Central memory CD8-positive, alpha-beta T cell (primary cell): ENCODE measurements at regions not wholly inside any gene's neighbourhood (a gene's known extent, or its start where the extent isn't known, plus 50 kb on each side); places are given as distances from the start of the nearest gene placed in this dataset.

Experiments
- ATAC-seq: fragments of 150-1000 bp; cut with Tn5 transposase; replicated peaks from 2 replicates; pipeline ENCODE4 v1.10.0; 2022; ENCODE audit warnings: mild to moderate bottlenecking, moderate FRiP score, moderate number of reproducible peaks; ENCODE audit not compliant: poor library complexity, severe bottlenecking; ENCODE audit errors: extremely low read depth
- DNase-seq, 2 donors: peaks; one replicate each; pipeline ENCODE4 v3.0.0; 2021; ENCODE audit warnings: low spot score in 2 of 2
- H3K27ac Mint-ChIP-seq: one replicate; pipeline ENCODE4 v1.8.0; 2022; ENCODE audit warnings: low read depth, mild to moderate bottlenecking, moderate library complexity, mixed read lengths
- H3K27me3 Mint-ChIP-seq: one replicate; pipeline ENCODE4 v1.8.0; 2022; ENCODE audit warnings: mixed read lengths
- H3K36me3 Mint-ChIP-seq: one replicate; pipeline ENCODE4 v1.8.0; 2022; ENCODE audit warnings: mild to moderate bottlenecking, moderate library complexity, mixed read lengths; ENCODE audit not compliant: insufficient read depth
- H3K4me1 Mint-ChIP-seq: one replicate; pipeline ENCODE4 v1.8.0; 2022; ENCODE audit warnings: mixed read lengths
- H3K4me3 Mint-ChIP-seq: one replicate; pipeline ENCODE4 v1.8.0; 2022; ENCODE audit warnings: mild to moderate bottlenecking, moderate library complexity, mixed read lengths
- H3K9me3 Mint-ChIP-seq: one replicate; pipeline ENCODE4 v1.8.0; 2022; ENCODE audit warnings: mixed read lengths

DNA sequence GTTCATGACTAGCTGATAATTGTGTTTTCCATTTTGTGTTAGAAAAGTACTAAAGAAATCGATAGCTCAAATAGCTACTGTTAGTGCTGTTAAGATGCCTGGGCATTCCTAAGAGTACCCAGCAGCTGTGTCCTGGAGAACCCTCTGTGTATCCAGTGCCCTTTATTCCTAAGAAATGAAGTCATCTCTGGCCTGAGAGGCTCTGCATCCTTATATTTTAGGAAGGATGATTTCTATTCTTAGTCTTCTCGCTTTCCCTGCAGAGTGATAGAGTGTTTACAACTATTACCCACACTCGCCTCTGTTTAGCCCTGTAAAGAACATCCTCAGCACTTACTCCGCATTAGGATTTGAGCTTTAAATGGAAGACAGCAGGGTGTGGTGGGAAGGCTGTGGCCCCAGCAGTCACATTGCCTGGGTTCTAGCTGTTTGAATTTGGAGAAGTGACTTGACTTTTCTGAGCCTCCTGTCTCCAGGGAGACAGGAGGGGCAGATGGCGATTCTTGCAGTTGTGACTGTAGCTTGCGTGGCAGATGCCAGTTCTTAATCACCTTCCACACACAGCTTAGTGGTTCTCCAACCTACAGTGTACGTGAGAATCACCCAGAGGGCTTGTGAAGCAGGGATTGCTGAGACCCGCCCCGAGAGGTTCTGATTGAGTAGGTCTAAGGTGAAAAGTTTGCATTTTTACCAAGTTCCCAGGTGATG, 177.2 kb upstream of the PITX1 start:
- Mint-ChIP-seq H3K4me1 (no peaks in the 10 kb centered on the region), H3K36me3 (no peaks in the 10 kb centered on the region), H3K9me3 (no peaks in the 10 kb centered on the region), H3K27me3 (peaks cover 50% of the 10 kb centered on the region), H3K4me3 (no peak overlapping the region), H3K27ac (no peak overlapping the region)
- ATAC-seq = no peak
- no peak for DNase-seq

DNA sequence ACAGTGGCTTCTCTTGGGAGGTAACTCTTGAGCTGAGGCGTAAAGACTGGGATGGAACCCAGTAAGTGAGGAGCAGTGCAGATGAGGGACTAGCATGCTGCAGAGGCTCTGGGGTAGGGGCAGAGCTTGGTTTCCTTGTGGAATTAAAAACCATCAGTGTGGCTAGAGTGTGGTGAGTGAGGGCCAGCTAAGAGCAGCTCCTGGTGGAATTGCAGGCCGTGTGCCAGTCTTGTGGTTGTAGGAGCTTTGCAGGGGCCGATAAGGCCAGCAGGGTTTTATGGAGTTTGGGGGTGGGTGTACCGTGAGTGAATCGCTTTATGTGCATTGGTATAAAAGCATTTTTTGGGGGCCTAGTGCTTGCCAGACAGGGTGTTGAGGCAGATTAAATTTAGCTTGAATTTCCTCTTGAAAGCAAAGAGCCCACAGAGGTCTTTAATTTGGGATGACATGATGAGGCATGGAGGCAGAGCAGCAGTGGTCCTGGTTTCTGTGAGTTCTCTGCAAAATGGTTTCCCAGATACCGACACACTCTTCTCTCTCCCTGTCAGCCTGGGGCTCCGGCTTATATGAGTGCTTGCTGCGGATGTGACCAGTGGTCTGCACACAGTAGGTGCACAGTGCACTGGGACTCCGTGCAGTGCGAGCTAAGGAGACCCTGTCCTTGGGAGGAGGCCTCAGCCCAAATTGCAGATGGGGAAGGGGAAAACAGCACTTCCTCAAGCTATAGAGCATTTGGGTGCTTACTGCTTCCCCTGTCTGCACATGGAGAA, 176.4 kb upstream of the PITX1 start:
- no peak for DNase-seq
- Mint-ChIP-seq H3K27ac (no peak overlapping the region), H3K9me3 (no peaks in the 10 kb centered on the region), H3K4me3 (no peak overlapping the region), H3K4me1 (no peaks in the 10 kb centered on the region), H3K27me3 (peaks cover 43% of the 10 kb centered on the region), H3K36me3 (no peaks in the 10 kb centered on the region)
- ATAC-seq = no peak

DNA sequence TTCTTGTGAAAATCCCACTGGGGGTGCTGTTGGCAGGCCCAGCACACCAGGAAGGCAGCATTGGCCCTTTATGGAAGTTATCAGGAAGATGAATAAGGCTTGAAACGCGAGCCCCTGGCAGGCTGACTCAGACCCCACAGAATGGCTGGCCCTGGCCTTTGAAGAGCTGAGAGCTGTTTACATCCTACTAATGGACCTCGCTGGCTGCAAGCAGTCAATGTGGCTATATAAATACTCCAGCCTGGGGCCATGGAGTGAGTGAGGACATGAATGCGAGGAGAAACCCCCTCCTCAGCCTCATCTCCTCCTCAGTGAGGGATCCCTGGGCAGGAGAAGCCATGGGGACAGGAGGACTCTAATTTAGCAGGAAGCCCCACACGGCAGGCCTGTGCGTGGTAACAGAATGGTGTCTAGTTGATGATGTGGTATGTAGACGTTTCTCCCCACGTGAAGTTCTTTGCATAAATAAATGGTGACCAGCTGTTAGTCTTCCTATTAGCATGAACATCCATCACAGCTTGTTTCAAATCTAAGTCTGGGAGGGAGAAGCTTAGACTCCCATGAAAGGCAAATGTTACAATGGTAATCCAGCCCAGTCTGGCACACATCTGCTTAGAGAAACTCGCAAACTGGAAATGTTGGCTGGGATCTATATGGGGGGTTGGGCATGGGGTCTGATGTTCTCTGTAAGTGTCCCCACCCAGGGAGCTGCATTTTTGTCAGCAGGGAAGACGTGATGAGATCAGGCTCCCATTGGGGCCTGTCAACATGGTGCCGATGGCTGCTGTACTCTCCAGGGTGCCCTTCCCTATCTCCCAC, 175.1 kb upstream of the PITX1 start:
- no peaks in the 10 kb centered on the region for H3K4me1 Mint-ChIP-seq
- H3K27ac Mint-ChIP-seq = no peak overlapping the region

DNA sequence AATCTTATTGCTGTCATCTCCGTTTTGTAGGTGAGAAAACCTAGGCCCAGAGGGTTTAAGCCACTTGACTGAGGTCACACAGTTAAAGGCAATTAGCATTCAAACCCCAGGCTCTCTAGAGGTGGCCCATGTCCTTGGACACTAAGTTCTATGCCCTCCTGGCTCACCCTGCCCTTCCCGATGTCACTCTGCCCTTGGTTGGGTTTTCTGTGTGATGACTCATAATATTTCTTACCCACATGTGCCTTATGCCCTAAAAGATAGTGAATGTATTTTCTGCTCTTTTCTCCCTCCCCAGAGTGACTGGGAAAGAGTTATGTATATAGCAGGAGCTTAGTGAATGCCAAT, 174.5 kb upstream of the PITX1 start:
- H3K9me3 Mint-ChIP-seq = peaks cover 7% of the 10 kb centered on the region
- no peaks in the 10 kb centered on the region for H3K36me3 Mint-ChIP-seq

More for the DNA sequence above, 175.1 kb upstream of the PITX1 start:
- Mint-ChIP-seq H3K36me3 (no peaks in the 10 kb centered on the region), H3K4me3 (no peak overlapping the region), H3K27me3 (peaks cover 36% of the 10 kb centered on the region), H3K9me3 (peaks cover under 1% of the 10 kb centered on the region)
- no peak for ATAC-seq
- DNase-seq = no peak

DNA sequence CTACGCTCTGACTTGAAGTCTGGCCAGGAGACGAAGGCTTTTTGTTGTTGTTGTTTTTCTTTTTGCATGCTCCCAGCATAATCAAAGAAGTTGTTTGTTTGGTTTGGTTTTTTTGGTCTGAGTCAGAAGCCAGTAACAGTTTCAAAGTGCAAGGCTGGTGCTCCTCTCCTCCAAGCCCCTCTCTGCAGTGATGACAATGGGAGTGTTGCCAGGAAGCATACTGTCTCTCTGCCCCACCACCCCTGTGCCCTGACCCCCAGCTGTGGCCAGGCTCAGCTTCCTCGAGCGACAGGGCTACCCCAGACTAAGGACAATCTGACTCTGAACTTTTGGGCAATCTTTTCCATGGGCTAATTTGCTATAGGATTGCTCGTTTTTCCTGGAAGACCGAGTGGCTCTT, 173.8 kb upstream of the PITX1 start:
- no peak for DNase-seq
- no peak for ATAC-seq
- Mint-ChIP-seq H3K27ac (no peak overlapping the region), H3K36me3 (no peaks in the 10 kb centered on the region), H3K4me3 (no peak overlapping the region), H3K4me1 (no peaks in the 10 kb centered on the region), H3K9me3 (peaks cover 12% of the 10 kb centered on the region), H3K27me3 (peaks cover 48% of the 10 kb centered on the region)

More for the DNA sequence above, 174.5 kb upstream of the PITX1 start:
- Mint-ChIP-seq H3K4me1 (no peaks in the 10 kb centered on the region), H3K27me3 (peaks cover 42% of the 10 kb centered on the region), H3K4me3 (no peak overlapping the region), H3K27ac (no peak overlapping the region)
- no peak for DNase-seq
- no peak for ATAC-seq

DNA sequence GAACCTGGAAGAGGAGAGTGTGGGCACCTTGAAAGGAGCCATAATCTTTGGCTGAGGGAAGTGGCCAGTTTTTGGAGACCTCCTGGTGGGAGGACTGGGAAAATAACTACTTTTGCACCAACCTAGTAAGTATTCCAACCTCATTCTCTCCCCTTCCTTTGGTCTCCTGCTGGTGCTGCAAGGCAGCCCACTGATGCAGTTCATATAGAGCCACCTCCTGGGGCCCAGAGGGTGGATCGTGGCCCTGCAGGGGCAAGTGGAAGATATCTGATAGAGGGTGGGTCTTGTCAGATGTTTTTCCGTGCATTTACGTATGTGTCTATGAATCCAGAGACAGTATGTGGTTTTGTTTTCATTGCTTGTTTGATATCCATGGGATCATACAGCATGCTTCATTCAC, 172.8 kb upstream of the PITX1 start:
- H3K36me3 Mint-ChIP-seq = no peaks in the 10 kb centered on the region
- ATAC-seq (no peak), DNase-seq (no peak)
- no peak overlapping the region for H3K27ac Mint-ChIP-seq
- peaks cover 20% of the 10 kb centered on the region for H3K9me3 Mint-ChIP-seq
- peaks cover 58% of the 10 kb centered on the region for H3K27me3 Mint-ChIP-seq
- H3K4me3 Mint-ChIP-seq = no peak overlapping the region
- H3K4me1 Mint-ChIP-seq = no peaks in the 10 kb centered on the region

DNA sequence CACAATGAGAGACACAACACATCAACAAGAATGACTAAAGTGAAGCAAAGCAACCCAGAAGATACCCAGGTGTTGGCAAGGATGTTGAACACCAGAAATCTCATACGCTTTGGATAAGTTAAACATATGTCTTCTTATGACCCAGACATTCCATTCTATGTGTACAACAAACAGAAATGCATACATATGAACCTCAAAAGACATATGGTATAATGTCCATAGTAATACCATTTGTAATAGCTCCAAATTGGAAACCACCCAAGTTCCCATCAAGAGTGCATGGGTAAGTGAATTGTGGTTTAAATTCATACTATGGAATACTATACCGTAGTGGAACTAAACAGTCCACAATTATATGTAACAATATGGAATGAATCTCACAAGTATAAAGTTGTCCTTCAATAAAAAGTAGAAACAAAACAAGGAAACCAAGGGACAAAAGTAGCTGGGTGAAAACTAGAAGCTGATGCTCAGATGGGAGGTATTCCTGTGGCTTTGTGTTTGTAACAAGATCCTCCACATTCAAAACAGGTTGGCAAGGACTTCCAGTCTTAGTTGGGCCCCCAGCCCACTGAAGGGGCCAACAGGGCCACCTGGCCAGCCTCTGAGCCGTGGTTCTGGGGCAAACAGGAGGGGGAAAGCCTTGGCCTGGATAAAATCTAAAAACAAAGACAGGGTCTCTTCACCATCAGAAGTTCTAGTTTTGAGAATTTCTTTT, 171.8 kb upstream of the PITX1 start:
- peaks cover 60% of the 10 kb centered on the region for H3K27me3 Mint-ChIP-seq
- no peak for ATAC-seq

DNA sequence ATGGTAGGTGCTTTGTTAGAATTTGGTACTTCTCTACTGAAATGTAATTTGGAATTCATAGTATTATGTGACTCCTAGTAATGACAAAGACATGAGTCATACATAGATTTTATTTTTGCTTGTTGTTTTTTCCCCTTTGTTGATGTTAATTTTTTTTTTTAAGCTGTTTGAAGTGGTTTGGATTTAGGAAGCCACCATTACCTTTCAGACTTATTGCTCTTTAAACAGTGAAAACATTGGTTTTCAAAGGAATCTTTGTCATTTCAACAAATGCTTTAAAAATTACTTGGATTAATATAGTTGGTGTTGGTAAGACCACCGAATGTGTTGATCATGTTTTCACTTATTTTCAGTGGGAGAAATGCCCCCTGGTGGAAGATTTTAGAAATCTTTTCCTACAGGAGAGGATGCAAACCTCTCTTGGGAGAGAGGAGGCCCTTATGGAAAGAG, 170.1 kb upstream of the PITX1 start:
- H3K27ac Mint-ChIP-seq = no peak overlapping the region
- ATAC-seq (no peak), DNase-seq (no peak)
- no peak overlapping the region for H3K4me3 Mint-ChIP-seq
- H3K27me3 Mint-ChIP-seq = peaks cover 61% of the 10 kb centered on the region
- H3K4me1 Mint-ChIP-seq = no peaks in the 10 kb centered on the region
- peaks cover 20% of the 10 kb centered on the region for H3K9me3 Mint-ChIP-seq
- H3K36me3 Mint-ChIP-seq = no peaks in the 10 kb centered on the region

More for the DNA sequence above, 171.8 kb upstream of the PITX1 start:
- DNase-seq = no peak
- no peaks in the 10 kb centered on the region for H3K4me1 Mint-ChIP-seq
- no peaks in the 10 kb centered on the region for H3K36me3 Mint-ChIP-seq
- H3K27ac Mint-ChIP-seq = no peak overlapping the region
- H3K4me3 Mint-ChIP-seq = no peak overlapping the region
- H3K9me3 Mint-ChIP-seq = peaks cover 20% of the 10 kb centered on the region

DNA sequence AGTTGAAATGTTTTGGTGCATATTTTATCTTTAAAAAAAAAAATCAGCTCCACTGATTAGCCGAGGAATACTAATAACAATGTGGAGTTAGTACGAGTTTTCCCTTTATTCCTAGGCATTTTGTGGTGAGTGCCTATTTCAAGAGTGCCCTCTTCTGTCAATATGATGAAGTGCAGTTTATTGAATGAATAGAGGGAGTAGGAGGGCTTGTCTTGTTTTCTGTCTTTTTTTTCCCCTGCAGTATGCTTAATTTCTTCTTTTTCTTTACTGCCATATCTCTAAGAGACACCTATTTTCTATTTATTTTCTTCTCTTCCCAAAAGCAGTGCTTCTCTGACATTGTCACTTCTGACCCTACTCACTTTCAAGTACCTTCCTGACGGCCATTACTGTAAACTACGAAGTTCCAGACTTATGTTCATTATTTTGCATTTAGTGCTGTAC, 169.6 kb upstream of the PITX1 start:
- H3K4me3 Mint-ChIP-seq = no peak overlapping the region
- no peak for DNase-seq
- H3K27ac Mint-ChIP-seq = no peak overlapping the region
- no peaks in the 10 kb centered on the region for H3K4me1 Mint-ChIP-seq
- H3K36me3 Mint-ChIP-seq = no peaks in the 10 kb centered on the region
- H3K27me3 Mint-ChIP-seq = peaks cover 61% of the 10 kb centered on the region
- ATAC-seq = no peak
- peaks cover 24% of the 10 kb centered on the region for H3K9me3 Mint-ChIP-seq

DNA sequence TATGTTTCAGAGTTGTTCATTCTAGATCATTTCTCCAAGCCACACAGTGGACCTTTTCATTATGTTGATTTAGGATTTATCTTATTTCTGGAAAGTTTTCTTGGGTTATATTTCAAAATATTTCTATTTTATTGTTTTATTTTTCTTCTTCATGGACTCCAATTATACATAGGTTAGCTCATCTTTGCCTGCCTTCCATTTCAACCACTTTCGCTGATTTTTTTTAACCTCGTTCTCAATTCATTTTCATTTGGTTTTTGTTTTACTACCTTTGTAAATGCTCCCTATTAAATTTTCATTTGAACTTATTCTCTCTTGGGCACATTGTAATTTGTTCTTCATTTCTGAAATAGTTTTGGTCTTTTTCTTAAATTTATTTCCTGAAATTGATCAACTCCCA, 169.0 kb upstream of the PITX1 start:
- peaks cover 61% of the 10 kb centered on the region for H3K27me3 Mint-ChIP-seq
- no peaks in the 10 kb centered on the region for H3K36me3 Mint-ChIP-seq
- H3K4me1 Mint-ChIP-seq = no peaks in the 10 kb centered on the region
- H3K4me3 Mint-ChIP-seq = no peak overlapping the region
- H3K27ac Mint-ChIP-seq = no peak overlapping the region
- no peak for ATAC-seq
- no peak for DNase-seq
- H3K9me3 Mint-ChIP-seq = peaks cover 25% of the 10 kb centered on the region

DNA sequence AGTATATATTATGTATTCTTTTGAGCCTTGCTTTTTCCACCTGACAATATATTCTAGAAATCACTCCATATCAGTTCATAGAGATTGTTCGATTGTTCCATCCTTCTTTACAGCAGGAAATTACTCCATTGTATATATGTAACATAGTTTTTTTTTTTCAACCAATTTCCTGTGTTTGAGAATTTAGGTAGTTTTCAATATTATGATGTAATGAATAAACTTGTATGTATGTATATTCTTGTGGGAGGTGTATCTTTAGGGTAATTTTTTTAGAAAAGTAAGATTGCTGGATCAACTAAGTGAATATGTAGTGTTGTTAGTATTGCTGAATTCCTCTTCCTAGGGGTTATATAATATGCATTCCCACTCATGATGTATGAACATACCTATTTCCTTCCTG, 165.9 kb upstream of the PITX1 start:
- peaks cover 78% of the 10 kb centered on the region for H3K27me3 Mint-ChIP-seq
- no peak overlapping the region for H3K4me3 Mint-ChIP-seq
- ATAC-seq = no peak
- no peak for DNase-seq
- no peak overlapping the region for H3K27ac Mint-ChIP-seq
- no peaks in the 10 kb centered on the region for H3K4me1 Mint-ChIP-seq
- peaks cover 25% of the 10 kb centered on the region for H3K9me3 Mint-ChIP-seq
- H3K36me3 Mint-ChIP-seq = no peaks in the 10 kb centered on the region

DNA sequence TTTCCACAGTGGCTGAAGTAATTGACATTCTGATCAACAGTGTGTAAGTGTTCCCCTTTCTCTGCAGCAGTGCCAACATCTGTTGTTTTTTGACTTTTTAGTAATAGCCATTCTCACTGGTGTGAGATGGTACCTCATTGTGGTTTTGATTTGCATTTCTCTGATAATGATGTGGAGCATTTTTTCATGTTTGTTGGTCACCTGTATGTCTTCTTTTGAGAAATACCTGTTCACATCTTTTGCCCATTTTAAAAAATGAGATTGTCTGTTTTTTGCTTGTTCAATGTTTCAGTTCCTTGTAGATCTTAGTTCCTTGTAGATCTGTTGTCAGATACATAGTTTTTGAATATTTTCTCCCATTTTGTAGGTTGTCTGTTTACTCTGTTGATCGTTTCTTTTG, 162.5 kb upstream of the PITX1 start:
- Mint-ChIP-seq H3K9me3 (peaks cover 4% of the 10 kb centered on the region), H3K36me3 (peaks cover 1% of the 10 kb centered on the region), H3K27ac (no peak overlapping the region), H3K4me1 (peaks cover under 1% of the 10 kb centered on the region), H3K27me3 (peaks cover 67% of the 10 kb centered on the region), H3K4me3 (no peak overlapping the region)
- no peak for DNase-seq
- ATAC-seq = no peak
